Adrenal gland (tissue), 5 donors: ENCODE measurements at regions not wholly inside any gene's neighbourhood (a gene's known extent, or its start where the extent isn't known, plus 50 kb on each side); places are given as distances from the start of the nearest gene placed in this dataset.

Source experiments
- CTCF ChIP-seq, 6 experiments: fragments of 450-650 bp in 4 of 6; fragments of 200-600 bp in 2 of 6; sonication (generic) in 1 of 6; IDR thresholded peaks; 1 replicate in 5 of 6; 2 replicates in 1 of 6; pipeline versions ENCODE4 v1.5.1 to v1.8.0; 2016 to 2021; ENCODE audit warnings: antibody characterized with exemption in 6 of 6, mild to moderate bottlenecking in 2 of 6, moderate library complexity in 1 of 6
- POLR2A ChIP-seq, 2 donors: fragments of 450-650 bp; IDR thresholded peaks; one replicate each; pipeline ENCODE4 v1.6.1; 2017; ENCODE audit warnings: antibody characterized with exemption in 2 of 2, mild to moderate bottlenecking in 2 of 2, moderate library complexity in 1 of 2
- donor health status: DM: no; HTN: no; CAD: no.

DNA sequence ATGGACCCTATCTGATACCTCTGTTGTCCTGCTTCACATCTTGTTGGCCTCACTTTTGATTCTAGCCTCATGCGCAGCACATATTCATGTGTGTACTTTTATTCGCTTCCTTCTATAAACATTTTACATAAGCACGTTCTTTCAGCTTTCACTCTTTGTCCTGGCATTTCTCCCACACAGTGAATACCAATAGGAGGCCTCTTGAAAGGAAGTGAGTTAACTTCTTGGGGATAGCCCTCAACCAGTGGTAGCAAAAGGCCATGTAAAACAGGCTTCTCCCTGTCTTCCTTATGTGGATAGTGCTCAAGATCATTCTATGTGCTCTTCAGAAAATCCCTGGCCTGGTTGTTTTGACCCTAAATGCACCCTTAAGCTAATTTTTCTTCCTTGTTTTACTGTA, 633.9 kb upstream of the MBL2 start:
- no peak for TF ChIP-seq CTCF (IDR thresholded peaks at IDR 0.05)
- no peak for TF ChIP-seq POLR2A (IDR thresholded peaks at IDR 0.05)
